ENCODE measurements at regions not wholly inside any gene's neighbourhood (a gene's known extent, or its start where the extent isn't known, plus 50 kb on each side); places are given as distances from the start of the nearest gene placed in this dataset.

DNA sequence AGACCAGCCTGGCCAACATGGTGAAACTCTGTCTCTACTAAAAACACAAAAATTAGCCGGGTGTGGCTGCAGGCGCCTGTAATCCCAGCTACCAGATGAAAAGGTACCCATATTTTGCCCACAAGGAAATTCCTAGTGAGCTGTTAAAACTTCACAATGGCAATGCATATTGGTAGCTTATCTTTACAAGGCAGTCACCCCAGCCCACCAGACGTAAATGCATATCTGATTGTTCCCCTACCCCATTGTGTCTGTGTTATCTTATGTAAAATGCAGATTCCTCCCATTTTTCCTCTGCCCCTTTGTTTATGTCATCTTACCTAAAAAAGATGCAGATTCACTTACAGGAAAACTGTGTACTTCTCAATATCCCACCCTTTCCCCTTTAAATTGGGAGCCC is 103.1 kb upstream of the SLC2A1 start:
- Histone ChIP-seq H3K9me3 (ENCODE audit: low read length) (no peaks in the 10 kb centered on the region), H3K4me1 (ENCODE audit: insufficient read depth, low read length) (peaks cover 11% of the 10 kb centered on the region), H3K27me3 (ENCODE audit: insufficient read depth, low read length) (no peaks in the 10 kb centered on the region), H3K4me3 (ENCODE audit: low read length) (no peak overlapping the region), H3K36me3 (ENCODE audit: insufficient read depth, low read length) (no peaks in the 10 kb centered on the region), H2AFZ (ENCODE audit: low read depth, low read length) (no peak overlapping the region)

DNA sequence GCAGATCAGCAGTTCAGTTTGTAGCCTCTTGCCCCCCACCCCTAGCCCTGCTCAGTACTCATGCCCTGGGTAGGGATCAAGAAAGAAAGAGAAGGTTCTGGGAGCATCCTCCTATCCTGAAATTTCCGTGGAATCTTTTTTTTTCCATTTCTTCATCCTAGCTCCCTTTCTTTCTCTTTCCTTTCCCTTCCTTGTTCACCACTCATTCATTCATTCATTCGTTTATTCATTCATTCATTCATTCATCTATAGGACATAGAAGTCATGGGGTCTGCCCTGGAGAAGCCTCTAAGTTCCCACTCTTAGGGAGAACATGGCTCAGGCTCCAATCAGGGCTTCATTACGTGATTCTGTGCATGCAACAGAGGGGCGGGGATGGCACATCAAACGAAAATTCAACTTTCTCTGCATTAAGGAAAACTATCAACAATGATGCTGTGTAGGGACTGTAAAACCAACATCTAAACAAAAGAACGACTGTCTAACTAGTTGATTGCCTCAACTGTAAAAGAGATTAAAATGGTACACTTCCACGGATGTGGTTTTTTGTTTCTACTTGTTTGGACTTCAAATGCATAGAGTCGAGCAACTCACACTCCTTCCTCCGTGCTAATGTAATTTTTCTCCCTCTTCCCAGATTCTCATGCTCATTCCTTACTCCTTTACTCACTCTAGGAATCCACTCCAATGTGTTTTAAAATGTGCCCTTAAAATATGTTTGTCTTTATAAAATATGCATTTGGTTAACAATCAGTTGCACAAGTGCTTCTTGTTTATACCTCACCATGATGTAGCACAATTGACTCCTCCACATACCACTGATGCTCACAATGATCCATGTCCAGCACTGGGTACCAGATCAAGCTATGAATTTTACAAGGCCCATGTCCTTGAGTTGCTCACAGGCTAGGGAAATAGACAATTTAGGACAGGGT is 101.2 kb upstream of the SLC2A1 start:
- Histone ChIP-seq H3K9me3 (ENCODE audit: low read length) (no peaks in the 10 kb centered on the region), H3K27me3 (ENCODE audit: insufficient read depth, low read length) (no peaks in the 10 kb centered on the region), H3K4me3 (ENCODE audit: low read length) (no peak overlapping the region), H2AFZ (ENCODE audit: low read depth, low read length) (no peak overlapping the region), H3K4me1 (ENCODE audit: insufficient read depth, low read length) (peaks cover 11% of the 10 kb centered on the region), H3K36me3 (ENCODE audit: insufficient read depth, low read length) (no peaks in the 10 kb centered on the region)

DNA sequence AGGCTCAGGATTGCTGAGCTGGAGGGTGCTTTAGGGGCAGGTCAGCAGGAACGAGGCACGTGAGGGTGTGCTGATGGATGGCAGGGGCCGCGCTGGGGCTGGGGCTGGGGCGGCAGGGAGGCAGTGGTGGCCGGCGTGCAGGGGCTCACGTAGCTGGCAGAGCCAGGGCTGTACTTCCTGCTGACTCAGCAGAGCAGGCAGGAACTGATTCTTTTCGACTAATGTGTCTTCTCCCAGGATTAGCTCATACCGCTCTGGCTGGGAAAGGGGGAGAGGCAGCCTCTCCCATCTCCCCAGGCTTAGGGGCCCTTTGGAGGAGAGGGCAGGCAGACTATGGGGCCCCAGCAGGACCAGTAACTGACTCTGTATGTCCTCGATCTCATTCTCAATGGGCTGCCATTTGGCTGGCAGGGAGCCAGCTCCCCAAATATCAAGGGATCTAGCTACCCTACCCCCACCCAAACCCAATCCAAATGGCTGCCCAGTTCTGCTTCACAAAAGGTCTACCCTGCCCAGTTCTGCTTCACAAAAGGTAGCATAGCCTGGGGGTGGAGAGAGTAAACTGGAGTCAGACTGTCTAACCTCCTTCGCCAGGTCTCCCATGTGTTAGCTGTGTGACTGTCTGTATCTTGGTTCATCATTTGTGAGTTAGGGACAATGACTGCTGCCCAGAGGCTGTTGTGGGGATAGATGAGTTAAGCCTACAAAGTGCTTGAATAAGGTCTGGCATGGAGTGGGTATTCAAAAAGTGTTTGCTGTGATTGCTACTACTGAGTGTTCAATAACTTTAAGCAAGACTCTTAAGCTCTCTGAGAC is 100.1 kb upstream of the SLC2A1 start:
- no peaks in the 10 kb centered on the region for H3K9me3 ChIP-seq (ENCODE audit: low read length)
- peaks cover 9% of the 10 kb centered on the region for H3K4me1 ChIP-seq (ENCODE audit: insufficient read depth, low read length)
- no peaks in the 10 kb centered on the region for H3K36me3 ChIP-seq (ENCODE audit: insufficient read depth, low read length)
- no peaks in the 10 kb centered on the region for H3K27me3 ChIP-seq (ENCODE audit: insufficient read depth, low read length)
- no peak overlapping the region for H3K4me3 ChIP-seq (ENCODE audit: low read length)
- peak overlapping the region; percentile 51 for H2AFZ ChIP-seq (ENCODE audit: low read depth, low read length)

DNA sequence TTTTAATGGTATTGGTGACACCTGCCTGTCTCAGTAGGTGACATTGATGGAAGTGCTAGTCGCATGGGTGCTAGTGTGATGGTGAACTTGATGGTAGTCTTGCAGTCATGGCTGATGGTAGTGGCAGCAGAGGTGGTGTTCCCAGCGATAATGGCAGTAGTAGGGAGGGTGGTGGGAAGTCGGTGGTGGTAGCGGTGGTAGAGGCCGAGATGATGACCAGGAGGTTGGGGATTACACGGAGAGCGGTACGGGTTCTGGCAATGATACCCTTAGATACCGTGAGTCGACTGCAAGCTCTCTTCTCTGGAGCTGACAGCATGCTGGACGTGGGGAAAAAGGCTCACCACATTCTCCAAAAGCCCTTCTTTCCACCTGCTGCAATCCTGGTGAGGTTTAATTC is 99.4 kb upstream of the SLC2A1 start:
- H3K4me3 ChIP-seq (ENCODE audit: low read length), result no peak overlapping the region
- peaks cover 2% of the 10 kb centered on the region for H3K4me1 ChIP-seq (ENCODE audit: insufficient read depth, low read length)
- H3K36me3 ChIP-seq (ENCODE audit: insufficient read depth, low read length), result no peaks in the 10 kb centered on the region
- no peaks in the 10 kb centered on the region for H3K9me3 ChIP-seq (ENCODE audit: low read length)
- H3K27me3 ChIP-seq (ENCODE audit: insufficient read depth, low read length), result no peaks in the 10 kb centered on the region
- no peak overlapping the region for H2AFZ ChIP-seq (ENCODE audit: low read depth, low read length)

DNA sequence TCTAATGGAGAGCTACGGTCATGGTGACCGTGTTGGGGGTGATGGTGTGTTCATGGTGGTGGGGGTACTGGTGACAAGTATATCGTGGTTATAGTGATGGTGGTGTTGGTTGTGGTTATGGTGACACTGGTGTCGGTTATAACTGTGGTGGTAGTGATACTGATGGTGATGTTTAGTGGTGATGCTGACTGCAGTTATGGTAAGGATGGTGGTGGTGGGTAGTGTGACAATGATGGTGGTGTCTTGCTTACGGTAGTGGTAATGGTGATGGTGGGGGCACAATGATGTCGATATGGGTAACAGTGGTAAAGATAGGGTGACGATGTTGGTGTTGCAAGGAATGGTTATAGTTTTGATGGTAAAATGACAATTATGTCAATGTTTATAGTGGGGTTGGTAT is 98.9 kb upstream of the SLC2A1 start:
- H3K4me1 ChIP-seq (ENCODE audit: insufficient read depth, low read length), result peaks cover 5% of the 10 kb centered on the region
- no peaks in the 10 kb centered on the region for H3K27me3 ChIP-seq (ENCODE audit: insufficient read depth, low read length)
- H3K4me3 ChIP-seq (ENCODE audit: low read length), result no peak overlapping the region
- H3K36me3 ChIP-seq (ENCODE audit: insufficient read depth, low read length), result no peaks in the 10 kb centered on the region
- no peak overlapping the region for H2AFZ ChIP-seq (ENCODE audit: low read depth, low read length)
- H3K9me3 ChIP-seq (ENCODE audit: low read length), result no peaks in the 10 kb centered on the region

DNA sequence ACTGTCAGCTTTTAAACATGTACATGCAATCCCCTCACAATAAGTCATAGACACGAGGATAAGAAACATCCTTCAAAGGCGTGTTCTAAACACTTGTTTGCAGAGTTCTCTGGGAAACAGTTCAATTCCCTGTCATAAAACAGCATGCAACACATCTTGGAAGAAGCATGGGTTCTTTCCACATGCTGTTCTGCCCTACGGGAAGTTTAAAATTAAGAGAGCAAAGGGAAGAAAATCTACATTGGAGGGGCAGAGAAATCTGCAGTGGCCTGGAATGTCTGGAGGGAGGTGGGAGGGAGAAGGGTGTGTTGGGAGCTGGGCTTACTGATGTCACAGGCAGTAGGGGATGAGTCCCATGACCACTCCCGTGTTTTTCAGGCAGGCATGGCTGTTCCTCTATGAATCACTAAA is 98.3 kb upstream of the SLC2A1 start:
- H3K4me3 ChIP-seq (ENCODE audit: low read length), result no peak overlapping the region
- peaks cover 7% of the 10 kb centered on the region for H3K4me1 ChIP-seq (ENCODE audit: insufficient read depth, low read length)
- no peaks in the 10 kb centered on the region for H3K36me3 ChIP-seq (ENCODE audit: insufficient read depth, low read length)
- no peak overlapping the region for H2AFZ ChIP-seq (ENCODE audit: low read depth, low read length)
- H3K9me3 ChIP-seq (ENCODE audit: low read length), result no peaks in the 10 kb centered on the region
- H3K27me3 ChIP-seq (ENCODE audit: insufficient read depth, low read length), result no peaks in the 10 kb centered on the region

DNA sequence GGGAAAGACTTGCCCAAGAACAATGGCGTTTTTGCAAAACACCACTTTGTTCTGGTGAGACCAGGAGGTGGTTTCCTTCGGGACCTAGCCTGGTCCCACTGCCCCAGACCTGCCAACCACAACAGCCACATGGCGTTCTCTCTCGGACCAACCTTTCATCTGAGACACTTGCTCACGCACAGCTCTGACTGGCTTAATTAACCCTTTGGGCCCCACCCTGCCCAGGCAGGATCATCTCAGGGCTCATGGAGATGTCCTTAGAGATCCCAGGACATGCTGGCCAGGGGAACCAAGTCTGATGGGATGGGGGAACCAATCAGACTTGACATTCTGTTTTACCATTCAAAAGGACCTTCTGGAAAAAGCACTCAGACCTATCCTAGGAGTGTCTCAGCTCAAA is 97.8 kb upstream of the SLC2A1 start:
- Histone ChIP-seq H3K4me1 (ENCODE audit: insufficient read depth, low read length) (peaks cover 7% of the 10 kb centered on the region), H3K9me3 (ENCODE audit: low read length) (no peaks in the 10 kb centered on the region), H2AFZ (ENCODE audit: low read depth, low read length) (no peak overlapping the region), H3K4me3 (ENCODE audit: low read length) (no peak overlapping the region), H3K27me3 (ENCODE audit: insufficient read depth, low read length) (no peaks in the 10 kb centered on the region), H3K36me3 (ENCODE audit: insufficient read depth, low read length) (no peaks in the 10 kb centered on the region)

DNA sequence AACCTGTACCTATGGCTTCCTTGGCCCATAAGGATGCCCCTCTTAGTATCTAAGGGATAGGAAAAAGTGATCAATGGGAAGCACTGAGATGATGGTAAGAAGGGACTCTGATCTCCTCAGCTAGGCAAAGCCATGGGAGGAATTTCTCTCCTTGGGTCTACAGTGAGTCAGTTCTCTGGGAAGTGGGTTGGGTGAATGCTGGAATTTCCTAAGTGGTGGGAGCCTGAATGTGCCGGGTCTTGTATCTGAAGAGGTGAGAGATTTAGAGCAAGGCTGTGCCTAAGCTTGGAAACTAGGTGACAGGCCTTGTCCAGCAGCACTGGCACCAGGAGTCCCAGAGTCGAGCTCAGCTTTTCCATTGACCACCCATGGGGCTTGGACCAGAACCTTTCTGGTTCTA is 96.3 kb upstream of the SLC2A1 start:
- Histone ChIP-seq H3K9me3 (ENCODE audit: low read length) (no peaks in the 10 kb centered on the region), H3K36me3 (ENCODE audit: insufficient read depth, low read length) (no peaks in the 10 kb centered on the region), H3K4me3 (ENCODE audit: low read length) (no peak overlapping the region), H3K4me1 (ENCODE audit: insufficient read depth, low read length) (peaks cover 7% of the 10 kb centered on the region), H2AFZ (ENCODE audit: low read depth, low read length) (no peak overlapping the region), H3K27me3 (ENCODE audit: insufficient read depth, low read length) (no peaks in the 10 kb centered on the region)

DNA sequence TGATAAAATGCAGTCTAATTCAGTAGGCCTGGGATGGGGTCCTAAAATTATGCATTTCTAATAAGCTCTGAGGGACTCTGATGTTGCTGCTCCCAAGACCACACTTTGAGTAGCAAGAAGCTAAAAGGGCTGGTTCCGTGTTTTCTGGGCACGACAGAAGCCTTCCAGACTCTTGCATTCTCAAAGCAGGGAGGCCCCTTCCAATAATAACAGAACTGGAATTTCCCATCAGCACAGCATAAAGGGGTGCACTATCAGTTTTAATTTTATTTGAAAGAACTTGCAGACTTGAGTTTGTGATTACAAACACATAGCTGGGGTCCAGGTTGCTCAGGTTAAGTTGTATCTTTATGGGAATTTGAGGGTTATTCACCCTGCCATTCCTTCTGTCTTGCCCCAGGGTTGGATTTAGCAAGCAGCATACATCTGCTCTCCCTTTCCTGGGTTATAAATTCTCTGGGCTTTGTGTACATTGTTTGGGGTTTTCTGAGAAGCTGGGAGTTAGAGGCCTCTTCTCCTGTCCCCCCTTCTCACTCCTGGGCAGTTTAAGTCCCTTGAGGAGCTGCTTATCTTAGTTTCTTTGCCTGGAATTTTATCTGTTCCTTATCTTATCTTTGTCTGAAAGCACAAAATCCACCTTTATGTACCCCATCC is 94.2 kb upstream of the SLC2A1 start:
- Histone ChIP-seq H3K4me1 (ENCODE audit: insufficient read depth, low read length) (peaks cover 7% of the 10 kb centered on the region), H3K36me3 (ENCODE audit: insufficient read depth, low read length) (no peaks in the 10 kb centered on the region), H3K4me3 (ENCODE audit: low read length) (no peak overlapping the region), H2AFZ (ENCODE audit: low read depth, low read length) (no peak overlapping the region), H3K9me3 (ENCODE audit: low read length) (no peaks in the 10 kb centered on the region), H3K27me3 (ENCODE audit: insufficient read depth, low read length) (no peaks in the 10 kb centered on the region)

DNA sequence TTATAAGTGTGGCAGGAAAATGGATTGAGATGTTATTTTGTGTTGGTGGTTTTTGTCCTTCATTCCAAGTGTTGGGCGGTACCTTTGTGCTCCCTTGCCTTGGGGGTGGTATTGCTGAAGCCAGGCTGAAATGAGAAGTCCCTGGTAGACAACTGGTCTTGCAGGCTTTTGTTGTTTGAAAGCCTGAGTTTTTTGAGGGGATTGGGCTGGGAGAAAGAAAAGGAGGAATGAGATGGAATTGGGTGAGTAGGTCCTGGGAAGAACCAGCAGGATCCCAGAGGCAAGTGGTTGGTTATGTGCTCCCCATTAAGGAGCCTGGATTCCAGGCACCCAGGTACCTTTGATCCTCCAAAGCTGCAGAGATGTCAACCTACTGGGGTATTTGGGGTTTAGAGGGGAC is 93.7 kb upstream of the SLC2A1 start:
- Histone ChIP-seq H3K9me3 (ENCODE audit: low read length) (no peaks in the 10 kb centered on the region), H3K27me3 (ENCODE audit: insufficient read depth, low read length) (no peaks in the 10 kb centered on the region), H3K4me1 (ENCODE audit: insufficient read depth, low read length) (peaks cover 7% of the 10 kb centered on the region), H2AFZ (ENCODE audit: low read depth, low read length) (no peak overlapping the region), H3K36me3 (ENCODE audit: insufficient read depth, low read length) (no peaks in the 10 kb centered on the region), H3K4me3 (ENCODE audit: low read length) (no peak overlapping the region)

DNA sequence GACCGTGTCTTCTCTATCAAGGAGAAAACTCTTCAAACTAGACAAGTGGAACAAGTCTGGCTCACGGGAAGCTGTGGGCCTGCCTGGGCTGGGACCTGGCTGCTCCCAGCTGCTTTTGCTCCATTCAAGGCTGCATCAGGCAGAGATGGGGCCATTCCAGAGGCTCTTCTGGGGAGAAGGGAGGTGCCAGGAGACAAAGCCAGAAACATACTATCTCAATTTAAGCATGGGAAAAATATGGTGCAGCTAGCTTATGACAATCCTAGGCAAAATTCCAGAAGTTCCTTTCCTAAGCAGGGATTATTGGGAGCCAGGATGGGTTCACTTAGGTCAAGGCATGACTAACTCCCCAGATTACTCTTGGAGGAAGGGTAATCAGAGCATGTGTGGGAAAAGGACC is 90.8 kb upstream of the SLC2A1 start:
- Histone ChIP-seq H3K4me3 (ENCODE audit: low read length) (no peak overlapping the region), H3K36me3 (ENCODE audit: insufficient read depth, low read length) (no peaks in the 10 kb centered on the region), H2AFZ (ENCODE audit: low read depth, low read length) (no peak overlapping the region), H3K4me1 (ENCODE audit: insufficient read depth, low read length) (peaks cover 7% of the 10 kb centered on the region), H3K9me3 (ENCODE audit: low read length) (peaks cover 2% of the 10 kb centered on the region), H3K27me3 (ENCODE audit: insufficient read depth, low read length) (no peaks in the 10 kb centered on the region)

DNA sequence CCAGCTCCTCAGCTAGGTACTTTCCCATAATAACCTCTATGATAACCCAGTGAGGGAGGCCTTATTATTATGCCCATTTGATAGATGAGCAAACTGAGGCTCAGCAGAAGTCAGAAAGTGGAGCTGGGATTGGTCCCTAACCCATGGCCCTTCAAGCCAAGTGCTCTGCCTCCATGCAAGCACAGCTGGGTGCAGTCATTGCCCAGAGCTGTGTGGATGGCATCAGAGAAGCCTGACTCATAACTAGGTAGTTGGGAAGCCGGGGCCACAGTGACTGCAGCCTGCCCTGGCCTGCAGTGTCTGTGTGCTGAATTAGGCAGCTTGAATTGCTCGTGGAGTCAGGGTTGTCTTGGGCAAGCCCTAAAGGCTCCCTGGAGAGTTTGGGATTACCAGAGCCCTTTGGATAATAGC is 89.9 kb upstream of the SLC2A1 start:
- Histone ChIP-seq H3K9me3 (ENCODE audit: low read length) (peaks cover 2% of the 10 kb centered on the region), H2AFZ (ENCODE audit: low read depth, low read length) (no peak overlapping the region), H3K4me3 (ENCODE audit: low read length) (no peak overlapping the region), H3K27me3 (ENCODE audit: insufficient read depth, low read length) (no peaks in the 10 kb centered on the region), H3K36me3 (ENCODE audit: insufficient read depth, low read length) (no peaks in the 10 kb centered on the region), H3K4me1 (ENCODE audit: insufficient read depth, low read length) (peaks cover 7% of the 10 kb centered on the region)

DNA sequence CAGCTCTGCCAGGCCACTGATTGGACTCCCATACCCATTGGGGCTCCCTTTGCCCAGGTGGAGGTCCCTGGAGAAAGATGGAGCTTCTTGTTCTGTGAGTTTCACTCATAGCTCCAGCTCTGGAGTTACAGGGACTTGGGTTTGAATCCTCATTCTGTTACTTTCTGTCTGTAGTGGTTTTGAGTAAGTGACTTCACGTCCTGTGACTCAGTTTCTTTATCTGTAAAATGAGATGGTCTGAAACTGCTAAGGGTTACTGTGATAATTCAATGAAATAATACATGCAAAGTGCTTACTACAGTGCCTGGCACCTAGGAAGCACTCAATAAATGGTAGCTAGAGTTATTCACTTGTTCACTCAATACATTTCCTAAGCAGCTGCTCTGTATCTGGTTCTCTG is 88.5 kb upstream of the SLC2A1 start:
- peaks cover 2% of the 10 kb centered on the region for H3K9me3 ChIP-seq (ENCODE audit: low read length)
- no peaks in the 10 kb centered on the region for H3K27me3 ChIP-seq (ENCODE audit: insufficient read depth, low read length)
- no peak overlapping the region for H2AFZ ChIP-seq (ENCODE audit: low read depth, low read length)
- no peaks in the 10 kb centered on the region for H3K36me3 ChIP-seq (ENCODE audit: insufficient read depth, low read length)
- no peak overlapping the region for H3K4me3 ChIP-seq (ENCODE audit: low read length)
- no peaks in the 10 kb centered on the region for H3K4me1 ChIP-seq (ENCODE audit: insufficient read depth, low read length)
